Lower lobe of right lung (tissue), 2 donors: ENCODE measurements at regions not wholly inside any gene's neighbourhood (a gene's known extent, or its start where the extent isn't known, plus 50 kb on each side); places are given as distances from the start of the nearest gene placed in this dataset.
"Not testable (repeated sequence)": the region's sequence is repeated elsewhere in the genome, so short reads cannot be mapped to it uniquely, and the experiment has no call there.

Experiments used
- ATAC-seq, 2 donors: fragments of 200-7000 bp; cut with Tn5 transposase; one replicate each; pipeline ENCODE4 v1.9.1; 2020 to 2022; ENCODE audit warnings: mild to moderate bottlenecking in 2 of 2, moderate library complexity in 2 of 2
- DNase-seq: peaks from one replicate; pipeline ENCODE4 v3.0.0-alpha.2; 2020
- H3K27ac ChIP-seq: fragments of 200-600 bp; one replicate; pipeline ENCODE4 v1.8.0; 2022
- H3K27me3 ChIP-seq: fragments of 200-600 bp; one replicate; pipeline ENCODE4 v1.8.0; 2022; ENCODE audit warnings: low read depth
- H3K36me3 ChIP-seq: fragments of 200-600 bp; one replicate; pipeline ENCODE4 v1.8.0; 2022; ENCODE audit warnings: mild to moderate bottlenecking
- H3K4me1 ChIP-seq: fragments of 200-600 bp; one replicate; pipeline ENCODE4 v1.8.0; 2022
- H3K4me3 ChIP-seq: fragments of 200-600 bp; one replicate; pipeline ENCODE4 v1.8.0; 2022; ENCODE audit warnings: mild to moderate bottlenecking
- H3K9me3 ChIP-seq: fragments of 200-600 bp; one replicate; pipeline ENCODE4 v1.8.0; 2022
- CTCF ChIP-seq: fragments of 200-600 bp; IDR thresholded peaks from one replicate; pipeline ENCODE4 v1.8.0; 2022; ENCODE audit warnings: antibody characterized with exemption, mild to moderate bottlenecking
- intact Hi-C: fragments of 100-400 bp; cut with DNase I; formaldehyde crosslinking; loops from one replicate; pipeline ENCODE4 v1.11.0; 2022
- donor health status: DM: no; HTN: yes; CAD: no; lungs with severe emphysema.

- TF ChIP-seq CTCF, result no peak
- intact Hi-C loops, result no loop called here
- H3K36me3 ChIP-seq, result no peaks in the 10 kb centered on the region
- ATAC-seq (no peak), DNase-seq (no peak)
- H3K9me3 ChIP-seq, result no peaks in the 10 kb centered on the region
- H3K4me3 ChIP-seq, result no peak overlapping the region
- H3K27me3 ChIP-seq, result no peaks in the 10 kb centered on the region
- no peak overlapping the region for H3K27ac ChIP-seq
- no peaks in the 10 kb centered on the region for H3K4me1 ChIP-seq
Observed at GRCh38 chr2:21837168-21837960, 713.6 kb downstream of the TDRD15 start.

- Histone ChIP-seq H3K27ac (no peak overlapping the region), H3K27me3 (no peaks in the 10 kb centered on the region), H3K36me3 (no peaks in the 10 kb centered on the region), H3K4me3 (no peak overlapping the region), H3K9me3 (no peaks in the 10 kb centered on the region), H3K4me1 (no peaks in the 10 kb centered on the region)
- ATAC-seq (no peak), DNase-seq (no peak)
- TF ChIP-seq CTCF, result no peak
- intact Hi-C loops, result no loop called here
Observed at GRCh38 chr2:21841341-21841740, 717.6 kb downstream of the TDRD15 start.

GRCh38 chr2:21850367-21850766, 726.6 kb downstream of the TDRD15 start:
- H3K9me3 ChIP-seq, H3K27ac ChIP-seq, H3K36me3 ChIP-seq, H3K4me3 ChIP-seq, intact Hi-C loops, H3K4me1 ChIP-seq, DNase-seq, ATAC-seq, H3K27me3 ChIP-seq: not testable (repeated sequence)

GRCh38 chr2:21854938-21855337, 731.2 kb downstream of the TDRD15 start:
- Histone ChIP-seq H3K36me3 (no peaks in the 10 kb centered on the region), H3K9me3 (no peaks in the 10 kb centered on the region), H3K27me3 (no peaks in the 10 kb centered on the region), H3K4me1 (no peaks in the 10 kb centered on the region), H3K4me3 (no peak overlapping the region), H3K27ac (no peak overlapping the region)
- DNase-seq (no peak), ATAC-seq (no peak)
- TF ChIP-seq CTCF, result no peak
- intact Hi-C loops, result no loop called here

GRCh38 chr2:21856708-21857107, 732.9 kb downstream of the TDRD15 start:
- no peak for ATAC-seq
- Histone ChIP-seq H3K9me3 (no peaks in the 10 kb centered on the region), H3K4me1 (no peaks in the 10 kb centered on the region), H3K27me3 (no peaks in the 10 kb centered on the region), H3K4me3 (no peak overlapping the region), H3K36me3 (no peaks in the 10 kb centered on the region), H3K27ac (no peak overlapping the region)
- TF ChIP-seq CTCF, result no peak
- intact Hi-C loops, result no loop called here
- DNase-seq, result no peak

- Histone ChIP-seq H3K27me3 (no peaks in the 10 kb centered on the region), H3K36me3 (no peaks in the 10 kb centered on the region), H3K4me3 (no peak overlapping the region), H3K4me1 (no peaks in the 10 kb centered on the region), H3K9me3 (no peaks in the 10 kb centered on the region), H3K27ac (no peak overlapping the region)
- TF ChIP-seq CTCF, result no peak
- DNase-seq, result no peak
- ATAC-seq, result no peak
- intact Hi-C loops, result no loop called here
Observed at GRCh38 chr2:21860907-21861306, 737.1 kb downstream of the TDRD15 start.
